ENCODE measurements at regions not wholly inside any gene's neighbourhood (a gene's known extent, or its start where the extent isn't known, plus 50 kb on each side); places are given as distances from the start of the nearest gene placed in this dataset.

- Mint-ChIP-seq H3K27ac (peak overlapping the region; percentile 95), H3K4me1 (ENCODE audit: low read depth) (peaks cover 61% of the 10 kb centered on the region), H3K27me3 (ENCODE audit: insufficient read depth) (0 out of 2 replicates have a peak, but pooled peaks cover 1% of the 10 kb centered on the region), H3K4me3 (peak overlapping the region; percentile 70), H3K9me3 (no peaks in the 10 kb centered on the region), H3K36me3 (ENCODE audit: low read depth) (no peaks in the 10 kb centered on the region)
- TF ChIP-seq CTCF (IDR thresholded peaks at IDR 0.05), result no peak
- DNase-seq, result peak; percentile 81
Observed at GRCh38 chr2:19607931-19608771, 249.7 kb upstream of the OSR1 start.

GRCh38 chr2:19607400-19607799 lies 249.0 kb upstream of the OSR1 start:
- Mint-ChIP-seq H3K4me1 (ENCODE audit: low read depth) (peaks cover 56% of the 10 kb centered on the region), H3K36me3 (ENCODE audit: low read depth) (no peaks in the 10 kb centered on the region), H3K9me3 (no peaks in the 10 kb centered on the region), H3K27ac (peak overlapping the region; percentile 95), H3K27me3 (ENCODE audit: insufficient read depth) (0 out of 2 replicates have a peak, but pooled peaks cover 1% of the 10 kb centered on the region), H3K4me3 (peak overlapping the region; percentile 70)
- peak; percentile 50 for DNase-seq
- no peak for TF ChIP-seq CTCF (IDR thresholded peaks at IDR 0.05)

- TF ChIP-seq CTCF (IDR thresholded peaks at IDR 0.05), result no peak
- peaks cover 10% of the 10 kb centered on the region; the same call in 1 of the 2 replicates for H3K4me1 Mint-ChIP-seq (ENCODE audit: low read depth)
- no peak overlapping the region for H3K4me3 Mint-ChIP-seq
- peaks cover 1% of the 10 kb centered on the region; the same call in 1 of the 2 replicates for H3K27me3 Mint-ChIP-seq (ENCODE audit: insufficient read depth)
- no peak overlapping the region for H3K27ac Mint-ChIP-seq
- no peaks in the 10 kb centered on the region for H3K36me3 Mint-ChIP-seq (ENCODE audit: low read depth)
- DNase-seq, result no peak
- no peaks in the 10 kb centered on the region for H3K9me3 Mint-ChIP-seq
Observed at GRCh38 chr2:19600982-19601381, 242.6 kb upstream of the OSR1 start.

GRCh38 chr2:19600506-19600905 lies 242.1 kb upstream of the OSR1 start:
- TF ChIP-seq CTCF (IDR thresholded peaks at IDR 0.05), result peak; percentile 34; the same call in 1 of the 2 replicates
- Mint-ChIP-seq H3K27ac (no peak overlapping the region), H3K4me3 (no peak overlapping the region), H3K4me1 (ENCODE audit: low read depth) (peaks cover 10% of the 10 kb centered on the region; the same call in 1 of the 2 replicates), H3K9me3 (no peaks in the 10 kb centered on the region), H3K27me3 (ENCODE audit: insufficient read depth) (peaks cover 1% of the 10 kb centered on the region; the same call in 1 of the 2 replicates), H3K36me3 (ENCODE audit: low read depth) (no peaks in the 10 kb centered on the region)
- no peak for DNase-seq

- H3K27ac Mint-ChIP-seq, result no peak overlapping the region
- H3K4me1 Mint-ChIP-seq (ENCODE audit: low read depth), result peaks cover 10% of the 10 kb centered on the region; the same call in 1 of the 2 replicates
- no peak for DNase-seq
- no peaks in the 10 kb centered on the region for H3K36me3 Mint-ChIP-seq (ENCODE audit: low read depth)
- no peak for TF ChIP-seq CTCF (IDR thresholded peaks at IDR 0.05)
- H3K4me3 Mint-ChIP-seq, result no peak overlapping the region
- no peaks in the 10 kb centered on the region for H3K9me3 Mint-ChIP-seq
- no peaks in the 10 kb centered on the region; the same call in 1 of the 2 replicates for H3K27me3 Mint-ChIP-seq (ENCODE audit: insufficient read depth)
Observed at GRCh38 chr2:19598971-19599370, 240.5 kb upstream of the OSR1 start.
